ENCODE measurements at regions not wholly inside any gene's neighbourhood (a gene's known extent, or its start where the extent isn't known, plus 50 kb on each side); places are given as distances from the start of the nearest gene placed in this dataset.
A peak's percentile ranks its signal among the peaks of the same experiment; 100 is the strongest.

DNA sequence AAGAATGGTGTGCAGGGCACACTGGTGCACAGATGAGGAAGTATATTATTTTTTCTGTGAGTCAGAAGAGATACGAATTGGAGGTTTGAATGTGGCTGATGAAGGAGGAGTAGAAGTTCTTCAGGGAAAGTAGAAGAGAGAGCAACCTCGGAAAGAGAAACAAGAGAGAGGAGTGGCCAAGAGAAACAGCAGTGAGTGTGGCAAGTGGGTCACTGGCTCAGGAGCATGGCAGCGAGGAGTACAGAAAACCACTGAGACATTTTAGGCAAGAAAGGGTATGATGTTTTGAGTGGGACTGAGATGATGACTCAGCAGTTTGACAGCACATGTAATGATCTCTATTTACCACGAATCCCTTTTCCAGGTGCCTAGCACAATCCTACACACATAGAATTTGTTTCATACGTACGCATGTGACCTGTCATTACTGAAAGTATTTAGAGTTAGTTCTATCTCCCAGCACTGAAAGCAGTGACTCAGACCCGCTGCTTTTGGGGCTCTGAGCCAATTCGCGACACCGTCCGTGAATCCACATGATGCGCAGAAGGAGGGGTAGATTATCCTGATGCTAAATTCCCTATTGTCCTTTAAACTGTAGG, 915.4 kb downstream of the DCDC2C start:
- DNase-seq: no peak

DNA sequence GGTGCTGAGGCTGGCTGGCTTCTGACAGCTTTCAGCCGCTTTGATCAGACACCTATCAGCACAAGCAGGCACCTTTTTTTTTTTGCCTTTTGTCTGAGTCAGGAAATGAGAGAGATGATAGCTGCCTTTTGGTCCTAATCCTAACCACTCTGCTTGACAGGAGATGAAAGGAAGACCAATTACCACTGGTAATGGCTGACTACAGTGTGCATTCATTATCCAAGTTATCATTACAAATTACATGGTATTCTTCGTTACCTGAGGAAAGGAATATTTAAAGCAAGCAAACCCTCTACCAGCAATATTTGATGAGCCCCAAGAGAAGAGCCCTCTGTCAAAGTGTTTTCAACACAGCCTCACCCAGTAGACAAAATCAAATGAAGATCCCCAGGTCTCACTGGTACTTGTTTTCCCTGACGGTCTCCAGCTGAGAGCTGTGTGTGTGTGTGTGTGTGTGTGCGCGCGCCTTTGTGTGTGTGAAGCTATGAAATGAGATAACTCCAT, 925.7 kb downstream of the DCDC2C start:
- no peak for DNase-seq

DNA sequence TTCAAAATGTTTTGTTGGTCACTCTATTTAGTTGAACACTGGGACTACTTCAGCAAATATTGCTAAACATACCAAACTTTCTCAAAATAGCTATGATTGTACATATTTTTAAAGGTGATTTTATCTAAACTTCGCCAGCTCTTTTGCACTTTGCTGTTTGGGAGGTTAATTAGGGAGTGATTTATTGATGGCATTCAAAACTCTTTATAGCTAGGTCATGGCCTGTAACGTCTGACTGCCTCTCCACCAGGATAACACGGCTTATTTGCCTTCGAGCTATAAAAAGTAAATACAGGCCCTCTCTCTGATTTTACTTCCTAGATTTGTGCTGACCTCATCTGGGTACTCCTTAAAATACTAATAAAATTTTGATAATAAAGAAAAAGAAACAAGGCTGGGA, 931.9 kb downstream of the DCDC2C start:
- peak; percentile 52 for DNase-seq

DNA sequence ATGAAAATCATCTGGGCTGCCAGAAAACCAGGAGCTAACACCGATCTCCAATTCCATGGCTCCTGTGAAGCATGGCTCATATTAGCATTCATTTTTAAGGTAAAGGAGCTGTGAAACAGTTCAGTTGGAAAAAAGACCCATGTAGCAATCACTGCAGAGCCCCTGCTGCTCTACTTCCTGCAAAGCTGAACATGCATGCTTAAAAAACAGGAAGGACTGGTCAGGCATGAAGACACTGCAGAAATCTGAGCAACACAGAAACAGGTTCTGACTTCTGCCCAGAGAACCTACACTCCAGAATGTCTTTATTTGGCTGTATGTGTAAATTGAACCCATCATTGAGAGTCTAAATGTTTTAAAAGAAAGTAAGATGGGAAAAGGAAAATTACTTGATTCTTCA, 950.6 kb downstream of the DCDC2C start:
- no peak for DNase-seq

DNA sequence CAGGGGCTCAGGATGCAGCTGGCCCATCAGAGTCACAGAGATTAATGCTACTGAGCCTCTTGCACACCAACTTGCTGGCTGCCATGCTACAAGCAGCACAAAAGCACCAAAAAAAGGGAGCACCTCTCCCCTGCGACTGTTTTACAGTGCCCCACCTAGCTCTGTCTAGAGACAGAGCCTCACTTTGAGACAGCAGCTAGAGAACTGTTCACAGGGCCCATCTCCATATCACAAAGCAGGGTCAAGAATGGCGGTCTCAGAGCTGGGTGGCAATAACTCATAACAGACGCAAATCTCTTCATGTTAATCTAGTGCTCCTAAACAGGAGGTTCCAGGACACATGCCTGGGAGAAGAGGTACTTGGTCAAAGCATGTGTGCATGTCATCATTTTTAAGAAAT, 953.0 kb downstream of the DCDC2C start:
- DNase-seq: no peak

DNA sequence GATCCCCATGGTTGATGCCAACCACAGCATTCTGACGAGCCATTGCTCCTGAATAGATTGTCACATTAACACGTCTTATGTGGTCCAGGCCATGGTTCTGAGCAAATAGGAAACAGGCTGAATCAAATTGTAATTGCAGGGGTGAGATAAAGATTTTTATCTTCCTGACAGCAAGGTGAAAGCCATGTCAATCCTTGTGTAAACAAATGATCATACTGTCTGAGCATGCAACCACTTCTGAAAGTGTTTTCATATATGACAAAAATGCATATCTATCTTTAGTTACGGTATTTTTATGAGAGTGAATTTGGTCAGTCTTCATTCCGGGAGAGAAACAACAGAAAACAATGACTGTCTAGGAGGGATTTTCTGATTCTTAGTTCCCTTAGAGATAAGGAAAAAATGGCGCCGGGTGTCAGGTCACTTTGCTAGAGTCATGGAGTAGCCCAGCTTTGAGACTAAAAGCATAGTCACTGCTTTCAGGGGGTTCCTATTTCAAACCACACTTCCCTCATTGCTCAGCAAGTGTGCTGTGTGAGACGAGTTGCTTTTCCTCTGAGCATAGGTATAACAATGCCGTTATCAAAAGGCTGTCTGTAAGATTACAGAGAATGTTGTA, 958.9 kb downstream of the DCDC2C start:
- no peak for DNase-seq

DNA sequence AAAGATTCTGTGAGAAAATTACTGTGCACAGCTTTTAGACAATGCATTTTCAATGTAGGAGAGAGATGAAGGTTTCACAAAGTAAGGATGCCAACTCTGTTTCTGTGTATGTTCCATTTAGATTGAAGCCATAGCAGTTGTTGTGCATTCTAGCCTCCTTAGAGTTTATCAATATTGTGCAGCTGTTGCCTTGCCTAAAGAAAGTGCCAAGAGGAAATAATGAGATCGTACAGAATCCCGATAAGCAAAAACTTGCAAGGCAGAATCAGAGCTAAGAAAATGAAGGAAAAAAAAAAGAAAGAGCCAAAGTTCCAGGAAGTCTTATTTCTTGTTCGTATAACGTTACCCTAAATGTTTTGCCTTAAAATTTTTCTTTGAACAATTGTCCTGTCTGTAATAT, 965.0 kb downstream of the DCDC2C start:
- DNase-seq: no peak

DNA sequence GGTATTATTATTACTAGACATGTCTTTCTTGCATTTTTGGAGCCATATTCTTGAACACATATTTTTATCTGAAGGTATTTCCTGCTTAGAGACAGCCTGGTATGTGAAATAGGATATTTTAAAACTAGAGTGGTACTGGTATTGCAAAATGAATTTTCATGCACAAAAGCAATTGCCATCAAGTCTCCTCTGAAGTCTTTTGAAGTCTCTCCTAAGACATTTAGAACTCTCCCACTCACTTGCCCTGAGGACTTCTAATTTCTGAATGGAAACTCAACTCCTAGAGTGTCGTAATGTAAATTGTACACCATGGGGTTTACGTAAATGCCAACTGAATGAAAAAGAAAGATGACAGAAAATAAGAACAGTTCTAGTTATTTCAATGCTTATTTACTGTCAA, 967.0 kb downstream of the DCDC2C start:
- no peak for DNase-seq

DNA sequence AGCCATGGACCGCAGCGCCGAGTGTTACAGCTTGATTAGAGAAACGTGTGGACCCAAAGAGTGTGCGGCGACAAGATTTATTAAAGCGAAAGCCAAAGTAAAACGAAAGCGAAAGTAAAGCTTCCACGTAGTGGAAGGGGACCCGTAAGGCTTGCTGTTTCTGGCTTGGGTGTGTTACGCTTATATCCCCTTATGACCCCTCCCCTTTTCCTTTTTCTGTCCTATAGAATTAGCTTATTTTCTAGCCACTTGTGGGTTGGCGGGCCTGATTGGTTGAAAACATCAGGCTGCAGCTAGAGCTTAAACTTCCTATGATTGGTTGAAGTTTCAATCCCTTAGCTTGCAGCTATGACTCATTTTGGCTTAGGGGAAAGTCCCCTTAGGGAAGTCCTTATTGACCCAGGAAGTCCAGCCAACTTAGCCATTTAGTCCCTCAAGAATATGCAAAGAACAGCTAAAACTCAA, 969.7 kb downstream of the DCDC2C start:
- DNase-seq: peak; percentile 23

DNA sequence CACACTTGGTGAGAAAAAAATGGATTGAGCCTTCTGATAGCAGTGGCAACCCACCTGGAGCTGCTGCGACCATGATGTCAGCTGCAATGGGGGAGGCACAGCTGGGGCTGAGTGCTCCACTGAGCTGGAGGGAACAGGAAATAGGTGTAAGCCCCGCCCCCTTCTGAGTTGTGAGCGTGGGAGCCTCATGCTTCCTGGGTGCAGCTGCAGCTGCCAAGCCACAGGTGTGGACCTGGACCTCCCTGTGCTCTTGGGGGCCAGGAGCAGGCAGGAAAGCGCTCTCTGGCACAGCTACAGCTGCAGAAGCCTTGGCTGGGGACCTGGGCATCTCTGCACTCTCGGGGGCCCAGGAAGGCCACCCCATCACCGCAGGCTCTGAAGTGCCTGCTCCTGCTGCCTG, 970.6 kb downstream of the DCDC2C start:
- no peak for DNase-seq

DNA sequence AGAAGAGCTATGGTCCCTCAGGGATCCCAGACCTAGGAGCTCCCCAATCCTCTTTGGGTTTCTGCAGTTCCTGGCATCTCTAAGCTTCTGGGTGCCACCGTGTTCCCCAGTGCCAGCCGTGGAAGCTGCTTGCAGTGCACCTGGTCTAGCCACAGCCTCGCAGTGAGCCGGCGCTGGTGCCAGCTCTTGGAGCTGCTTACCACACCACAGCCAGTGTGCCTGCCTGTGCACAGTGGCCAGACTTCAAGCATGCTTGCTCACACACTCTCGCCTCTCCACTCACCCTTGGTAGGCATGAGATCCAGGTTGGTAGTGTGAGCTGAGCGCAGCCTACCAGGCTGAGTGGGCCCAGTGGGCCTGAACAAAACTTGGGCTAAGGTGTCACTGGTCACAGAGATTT, 971.9 kb downstream of the DCDC2C start:
- no peak for DNase-seq

DNA sequence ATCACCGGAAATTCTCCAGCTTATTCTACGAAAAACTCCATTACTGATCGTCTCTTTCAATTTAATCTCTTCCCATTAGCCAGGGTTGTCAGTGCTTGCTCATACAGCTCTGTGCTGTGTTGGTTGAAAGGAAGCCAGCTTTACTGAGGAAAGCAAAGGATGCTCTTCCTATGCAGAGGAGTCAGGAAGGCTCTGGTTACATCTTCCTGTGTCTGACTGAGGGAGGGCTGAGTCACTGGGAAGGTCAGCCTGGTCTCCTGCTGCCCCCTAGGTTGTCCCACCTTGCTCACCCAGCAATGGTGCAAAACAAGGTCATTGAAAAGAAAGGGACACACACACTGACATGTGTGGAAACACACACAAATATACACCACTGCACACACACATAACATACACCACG, 975.6 kb downstream of the DCDC2C start:
- DNase-seq: no peak

DNA sequence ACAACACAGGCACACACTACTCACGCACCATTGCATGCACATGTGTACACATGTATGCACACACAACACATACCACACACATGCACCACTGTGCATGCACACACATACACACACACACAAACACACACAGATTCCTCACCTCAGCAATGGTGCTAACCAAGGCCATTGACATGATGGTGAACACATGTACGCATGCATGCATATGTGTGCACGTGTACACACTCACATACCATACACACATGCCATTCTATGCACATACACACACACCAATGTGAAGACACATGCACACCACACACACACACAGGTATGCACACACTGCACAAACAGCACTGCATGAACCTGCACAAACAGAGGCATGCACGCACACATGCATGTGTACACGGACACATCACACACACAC, 976.0 kb downstream of the DCDC2C start:
- no peak for DNase-seq

DNA sequence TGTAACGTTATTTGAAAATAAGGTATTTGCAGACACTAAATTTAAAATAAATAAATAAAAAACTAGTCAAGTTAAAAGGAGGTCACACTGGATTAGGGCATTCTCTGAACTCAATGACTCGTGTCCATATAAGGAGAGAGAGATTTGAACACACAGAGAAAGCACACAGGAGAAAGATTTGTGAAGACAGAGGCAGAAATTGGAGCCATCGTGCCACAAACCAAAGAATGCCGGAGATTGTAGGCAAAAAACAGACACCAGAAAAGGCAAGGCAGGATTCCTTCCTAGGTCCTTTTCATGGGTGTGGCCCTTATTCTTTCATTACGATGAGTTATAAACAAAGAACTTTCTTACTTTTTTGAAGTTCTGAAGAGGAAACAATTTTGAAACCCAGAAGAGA, 981.5 kb downstream of the DCDC2C start:
- DNase-seq: no peak

DNA sequence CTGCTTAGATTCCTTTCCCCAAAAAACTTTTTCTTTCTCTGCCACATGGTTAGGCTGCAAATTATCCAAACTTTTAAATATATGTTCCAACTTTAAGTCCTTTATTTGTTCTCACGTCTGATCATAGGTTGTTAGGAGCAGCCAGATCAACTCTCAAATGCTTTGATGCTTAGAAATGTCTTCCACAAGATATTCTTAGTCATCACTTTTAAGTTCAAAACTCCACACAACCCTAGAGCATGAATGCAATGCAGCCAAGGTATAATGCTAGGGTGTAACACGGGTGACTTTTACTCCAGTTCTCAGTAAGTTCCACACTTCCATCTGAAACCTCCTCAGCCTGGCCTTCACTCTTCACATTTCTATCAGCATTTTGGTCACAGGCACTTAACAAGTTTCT, 987.5 kb downstream of the DCDC2C start:
- DNase-seq: no peak

DNA sequence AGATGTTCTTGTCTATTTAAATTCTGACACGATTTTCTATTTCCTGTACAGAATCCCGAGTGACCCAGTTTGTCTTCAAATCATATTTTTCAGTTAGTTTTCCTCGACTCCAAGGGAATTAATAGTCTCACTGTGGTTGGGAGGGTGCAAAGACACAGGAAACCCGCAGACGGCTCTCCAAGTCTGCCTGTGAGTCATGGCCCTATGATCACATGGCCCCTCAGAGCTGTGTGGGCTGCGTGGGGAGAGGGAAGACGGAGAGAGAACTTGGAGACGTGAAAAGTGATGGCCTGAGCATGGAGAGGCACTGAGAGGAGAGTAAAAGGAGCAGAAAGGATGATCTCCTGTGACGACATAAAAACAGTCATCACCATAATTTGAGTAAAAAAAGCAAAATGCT, 989.9 kb downstream of the DCDC2C start:
- DNase-seq: no peak

DNA sequence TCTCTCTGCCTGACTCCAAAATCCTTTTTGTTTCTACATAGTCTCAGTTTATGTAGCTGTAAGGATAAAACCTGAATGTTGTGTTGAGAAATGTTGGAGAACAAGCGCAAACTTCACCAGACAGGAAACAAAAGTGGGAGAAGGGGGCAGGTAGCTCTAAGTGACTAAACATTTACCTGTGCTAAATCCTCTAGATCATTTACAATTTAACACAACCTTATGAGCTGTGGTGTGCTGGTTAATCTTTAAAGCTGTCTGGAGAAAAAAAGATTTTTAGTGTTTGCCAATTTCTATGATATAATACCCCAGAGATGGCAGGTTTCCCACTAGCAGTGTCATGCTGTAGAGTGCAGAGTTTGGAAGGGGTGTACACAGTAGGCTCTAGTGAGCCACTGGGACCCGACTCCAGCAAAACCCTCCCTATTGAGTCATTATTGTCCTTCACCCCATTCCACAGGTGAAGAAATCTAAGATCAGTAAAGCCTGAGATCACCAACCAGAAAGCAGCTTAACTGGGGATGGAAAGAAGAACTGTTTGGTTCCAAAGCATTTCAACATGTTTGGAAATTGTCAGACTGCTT, 992.0 kb downstream of the DCDC2C start:
- no peak for DNase-seq

DNA sequence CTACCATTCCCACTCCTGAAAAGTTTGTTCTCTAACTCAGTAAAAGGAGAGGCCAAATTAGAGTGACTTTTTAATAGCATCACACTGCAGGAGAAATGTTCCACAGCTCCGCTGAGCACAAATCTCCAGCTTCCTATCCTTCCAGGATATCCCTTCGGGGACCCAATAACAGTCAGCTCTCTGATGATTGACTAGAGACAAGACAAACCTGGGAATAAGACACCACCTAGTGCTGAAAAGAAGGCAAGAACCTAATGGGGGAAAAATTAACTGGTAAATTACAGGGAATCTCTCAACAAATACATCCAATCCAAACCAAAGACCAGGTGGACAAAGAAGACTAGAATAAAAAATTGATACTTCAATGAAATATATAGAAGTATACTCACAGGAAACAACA, 977.1 kb upstream of the SOX11 start:
- DNase-seq: no peak

DNA sequence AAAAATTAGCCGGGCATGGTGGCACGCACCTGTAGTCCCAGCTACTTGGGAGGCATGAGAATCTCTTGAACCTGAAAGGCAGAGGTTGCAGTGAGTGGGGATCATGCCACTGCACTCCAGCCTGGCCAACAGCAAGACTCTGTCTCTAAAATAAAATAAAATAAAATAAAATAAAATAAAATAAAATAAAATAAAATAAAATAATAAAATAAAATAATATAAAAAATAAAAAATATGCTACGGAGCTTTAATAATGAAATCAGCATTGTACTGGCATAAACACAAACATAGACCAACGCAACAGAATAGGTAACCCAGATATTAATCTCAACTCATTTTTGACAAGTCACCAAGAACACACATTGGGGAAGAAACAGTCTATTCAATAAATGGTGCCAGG, 973.4 kb upstream of the SOX11 start:
- no peak for DNase-seq

DNA sequence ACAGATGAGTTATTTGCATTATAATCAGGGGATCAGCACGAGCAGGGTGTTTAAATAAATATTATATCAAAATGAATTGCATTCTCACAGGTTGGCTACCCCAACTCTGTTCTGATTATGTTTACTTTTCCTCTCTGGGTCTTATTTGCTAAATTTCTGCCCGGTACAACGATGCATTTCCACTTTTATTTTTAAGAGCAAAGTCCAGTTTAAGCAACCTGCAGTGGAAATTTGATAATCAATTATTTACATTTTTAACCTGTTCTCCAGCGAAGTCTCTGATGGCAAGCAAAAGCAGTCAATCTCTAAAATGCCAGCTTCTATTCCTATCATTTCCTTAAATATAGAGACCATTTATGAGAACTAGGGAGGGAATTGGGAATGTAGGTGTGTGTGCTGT, 966.6 kb upstream of the SOX11 start:
- no peak for DNase-seq

DNA sequence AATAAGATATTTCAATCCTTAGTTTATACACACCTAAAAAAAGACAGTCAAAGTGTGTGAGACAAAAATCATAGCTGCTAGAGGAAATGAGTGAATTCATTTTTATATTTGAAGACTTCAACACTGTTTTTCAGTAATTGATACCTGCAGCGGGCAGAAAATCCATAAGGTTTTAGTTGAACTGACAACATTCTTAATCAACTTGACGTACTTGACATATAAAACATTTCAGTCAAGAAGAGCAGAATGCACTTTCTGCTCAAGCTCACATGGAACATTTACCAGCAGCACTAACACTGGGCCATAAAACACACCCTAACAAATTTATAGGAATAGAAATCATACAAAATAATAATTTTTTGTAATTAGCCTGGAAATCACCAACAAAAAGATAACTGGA, 959.6 kb upstream of the SOX11 start:
- DNase-seq: no peak

DNA sequence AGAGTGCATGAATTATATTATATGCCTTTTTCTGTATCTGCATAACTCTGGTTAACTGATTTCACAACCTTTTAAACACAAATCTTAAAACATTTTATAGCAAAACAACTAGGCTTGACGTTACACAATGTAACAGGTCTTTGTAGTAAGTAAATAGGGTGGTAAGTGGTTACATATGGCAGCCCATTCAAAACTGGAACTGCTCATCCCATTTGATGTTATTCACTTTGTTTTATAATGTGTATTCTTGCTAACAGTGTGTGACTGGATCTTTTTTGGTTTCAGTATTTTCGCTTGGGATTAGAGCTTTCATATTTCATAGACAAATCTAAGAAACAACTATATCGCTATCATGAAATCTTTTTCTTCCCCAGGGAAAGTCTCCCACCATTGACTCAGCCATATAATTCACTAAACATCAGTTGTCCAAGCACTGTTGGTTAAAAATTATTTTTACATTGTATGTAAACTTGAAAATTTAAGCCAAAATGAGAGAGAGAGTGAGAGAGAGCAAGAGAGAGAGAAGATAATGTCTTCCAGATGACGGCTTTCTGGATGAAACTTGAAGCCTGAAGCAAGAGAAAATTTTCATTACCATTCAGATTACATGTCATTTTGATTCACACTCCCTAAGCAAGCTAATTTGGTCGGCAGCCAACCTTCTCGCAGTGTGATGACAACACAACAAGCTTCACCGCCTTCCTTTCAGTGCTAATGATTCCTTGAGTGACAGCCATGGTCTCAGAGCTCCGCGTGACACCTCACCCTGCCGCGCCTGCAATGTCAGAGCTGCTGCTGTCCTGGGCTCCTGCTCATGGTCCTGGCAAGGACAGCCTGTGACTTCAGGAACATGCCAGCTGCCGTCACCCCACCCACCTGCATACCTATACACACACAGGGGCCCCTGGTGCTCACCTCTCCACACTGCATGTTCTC, 946.9 kb upstream of the SOX11 start:
- DNase-seq: no peak

DNA sequence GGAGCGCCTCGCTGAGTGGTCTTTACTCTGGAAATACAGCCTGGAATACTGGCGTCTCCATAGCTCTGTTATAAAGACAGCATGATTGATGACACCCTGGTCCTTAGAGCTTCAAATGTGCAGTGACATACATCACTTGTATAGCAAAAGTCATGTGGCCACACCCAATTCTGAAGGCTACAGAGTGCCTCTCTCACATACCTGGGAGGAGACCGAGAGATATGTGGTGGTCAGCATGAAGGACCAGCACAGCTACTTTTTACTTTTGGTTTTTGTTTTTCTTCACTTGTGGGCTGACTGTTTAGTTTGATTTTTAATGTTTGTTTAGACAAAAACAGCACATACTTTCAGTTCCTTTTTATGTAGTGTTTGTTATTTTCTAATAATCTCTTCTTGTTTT, 938.5 kb upstream of the SOX11 start:
- no peak for DNase-seq

DNA sequence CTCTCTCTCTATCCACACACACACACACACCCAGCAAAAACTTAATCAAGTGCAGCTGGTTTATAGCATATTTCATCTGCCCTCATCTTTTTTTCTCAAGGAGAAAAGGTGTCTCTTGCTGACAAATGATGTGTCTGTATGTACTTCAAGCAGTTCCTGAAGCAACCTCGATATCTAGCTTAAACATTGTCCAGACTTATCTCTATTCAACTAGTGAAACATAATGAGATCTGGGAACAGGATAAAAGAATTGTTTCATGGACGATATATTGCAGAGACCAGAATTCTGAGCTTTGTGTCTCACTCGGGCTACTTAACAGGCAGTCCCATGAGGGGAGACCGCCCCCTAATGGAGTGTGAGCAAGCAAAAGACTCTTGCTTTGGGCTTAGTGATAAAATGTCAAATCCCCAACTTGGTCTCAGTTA, 929.2 kb upstream of the SOX11 start:
- DNase-seq: no peak
